Neuron (in vitro differentiated cells): ENCODE measurements at regions not wholly inside any gene's neighbourhood (a gene's known extent, or its start where the extent isn't known, plus 50 kb on each side); places are given as distances from the start of the nearest gene placed in this dataset.

Experiments
- H2AFZ ChIP-seq: one replicate; pipeline ENCODE4 v1.6.1; 2013; ENCODE audit warnings: low read depth, mild to moderate bottlenecking, inconsistent platforms, low read length, moderate library complexity
- H3K27me3 ChIP-seq: one replicate; pipeline ENCODE4 v1.6.1; 2013; ENCODE audit warnings: low read length; ENCODE audit not compliant: insufficient read depth
- H3K36me3 ChIP-seq: one replicate; pipeline ENCODE4 v1.6.1; 2013; ENCODE audit warnings: low read length; ENCODE audit not compliant: insufficient read depth
- H3K4me1 ChIP-seq: one replicate; pipeline ENCODE4 v1.6.1; 2013; ENCODE audit warnings: low read length; ENCODE audit not compliant: insufficient read depth
- H3K4me3 ChIP-seq: 2 replicates; pipeline ENCODE4 v1.5.1; 2013; ENCODE audit warnings: mild to moderate bottlenecking, low read length, moderate library complexity
- H3K9me3 ChIP-seq: one replicate; pipeline ENCODE4 v1.6.1; 2013; ENCODE audit warnings: low read length

DNA sequence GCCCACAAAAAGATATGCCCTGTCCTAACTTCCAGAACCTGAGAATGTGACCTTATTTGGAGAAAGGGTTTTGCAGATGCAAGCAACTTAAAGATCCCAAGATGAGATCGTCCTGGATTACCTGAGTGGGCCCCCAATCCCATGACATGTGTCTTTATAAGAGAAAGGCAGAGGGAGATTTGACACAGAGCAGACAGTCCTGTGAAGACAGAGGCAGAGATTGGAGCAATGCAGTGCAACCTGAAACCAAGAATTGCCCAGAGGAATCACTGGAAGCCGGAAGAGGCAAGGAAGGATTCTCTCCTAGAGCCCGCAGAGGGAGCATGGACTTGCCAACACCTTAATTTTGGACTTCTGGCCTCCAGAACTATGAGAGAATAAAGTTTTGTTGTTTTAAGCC, 171.5 kb downstream of the SMIM20 start:
- H3K36me3 ChIP-seq: no peaks in the 10 kb centered on the region
- H3K4me3 ChIP-seq: no peak overlapping the region
- no peaks in the 10 kb centered on the region for H3K9me3 ChIP-seq
- no peaks in the 10 kb centered on the region for H3K4me1 ChIP-seq
- H3K27me3 ChIP-seq: no peaks in the 10 kb centered on the region
- no peak overlapping the region for H2AFZ ChIP-seq

DNA sequence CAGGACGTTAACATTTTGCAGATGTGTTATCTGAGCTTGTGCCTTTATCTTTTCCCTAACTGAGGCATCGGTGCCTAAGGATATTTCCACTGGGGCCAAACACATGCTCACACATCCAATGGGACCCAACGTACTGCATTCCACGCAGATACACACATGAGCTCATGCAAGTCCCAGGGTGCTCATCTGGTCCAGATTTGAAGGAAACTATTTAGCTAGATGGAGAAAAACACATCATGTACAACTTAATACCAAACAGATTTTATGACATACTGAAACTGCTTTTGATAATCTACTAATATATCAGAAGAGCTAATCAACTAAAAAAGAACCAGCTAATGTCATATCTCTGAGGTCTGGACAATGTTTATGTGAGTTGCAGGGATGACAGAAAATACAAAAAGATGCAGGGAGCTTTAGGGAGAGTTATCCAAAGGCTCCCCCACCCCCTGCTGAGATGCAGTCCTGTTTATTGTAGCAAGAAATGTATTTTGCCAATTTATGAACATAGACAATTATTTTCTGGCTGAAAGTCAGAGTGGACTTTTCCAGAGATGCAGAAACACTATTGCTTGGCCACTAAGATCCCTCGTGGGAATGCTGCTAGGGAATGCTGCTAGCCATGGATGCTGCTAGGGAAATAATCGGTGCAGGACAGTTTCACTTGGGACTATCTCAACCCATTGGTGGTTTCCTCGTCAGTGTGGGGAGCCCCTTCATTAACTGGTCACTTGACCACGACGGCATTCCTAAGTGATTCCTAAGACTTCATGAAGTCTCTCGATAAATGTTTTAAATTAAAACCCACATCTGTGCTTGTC, 172.8 kb downstream of the SMIM20 start:
- Histone ChIP-seq H3K4me1 (no peaks in the 10 kb centered on the region), H3K9me3 (no peaks in the 10 kb centered on the region), H2AFZ (no peak overlapping the region), H3K4me3 (no peak overlapping the region), H3K36me3 (no peaks in the 10 kb centered on the region), H3K27me3 (no peaks in the 10 kb centered on the region)

DNA sequence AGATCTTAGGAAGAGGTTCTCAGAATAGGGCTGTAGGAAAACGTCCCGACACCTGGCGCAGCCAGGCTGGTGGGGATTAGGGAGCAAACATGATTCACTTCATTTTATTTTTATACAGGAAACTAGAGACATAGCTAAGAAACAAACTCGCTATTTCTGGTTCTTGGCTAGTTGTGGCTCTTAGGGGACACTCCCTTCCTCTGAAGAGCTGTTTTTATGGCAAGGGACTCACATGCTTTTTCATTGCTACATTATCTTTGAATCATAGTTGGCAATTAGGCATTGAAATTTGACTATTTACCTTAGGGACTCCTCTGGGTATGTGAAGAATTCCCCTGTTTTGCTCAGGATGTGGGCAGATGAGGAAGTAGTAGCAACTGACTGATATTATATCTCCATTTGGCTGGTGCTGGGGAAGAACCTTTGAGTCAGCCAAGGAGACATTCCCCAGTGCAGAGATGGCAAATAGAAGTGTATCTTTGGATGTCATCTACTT, 174.5 kb downstream of the SMIM20 start:
- H3K4me3 ChIP-seq: no peak overlapping the region
- no peaks in the 10 kb centered on the region for H3K9me3 ChIP-seq
- no peaks in the 10 kb centered on the region for H3K27me3 ChIP-seq
- H2AFZ ChIP-seq: no peak overlapping the region
- no peaks in the 10 kb centered on the region for H3K36me3 ChIP-seq
- H3K4me1 ChIP-seq: no peaks in the 10 kb centered on the region

DNA sequence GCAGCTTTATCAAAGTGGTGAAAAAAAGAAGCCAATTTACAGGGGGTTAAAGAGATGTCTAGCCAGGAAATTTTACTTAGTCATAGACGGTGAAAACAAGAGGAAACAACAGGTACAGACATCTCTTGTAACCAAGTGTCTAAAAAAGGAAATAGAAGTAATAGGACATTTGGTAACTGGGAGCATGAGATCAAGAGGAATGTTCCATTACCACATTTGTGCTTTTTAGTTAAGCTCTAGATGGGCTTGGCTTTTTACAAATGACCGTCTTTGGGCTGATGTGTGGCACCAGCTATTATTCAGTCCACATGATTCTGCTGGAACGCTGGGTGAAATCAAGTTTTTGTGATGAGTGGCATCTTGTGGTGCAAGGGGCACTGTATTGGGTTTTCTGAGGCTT, 179.5 kb downstream of the SMIM20 start:
- H3K4me1 ChIP-seq: no peaks in the 10 kb centered on the region

DNA sequence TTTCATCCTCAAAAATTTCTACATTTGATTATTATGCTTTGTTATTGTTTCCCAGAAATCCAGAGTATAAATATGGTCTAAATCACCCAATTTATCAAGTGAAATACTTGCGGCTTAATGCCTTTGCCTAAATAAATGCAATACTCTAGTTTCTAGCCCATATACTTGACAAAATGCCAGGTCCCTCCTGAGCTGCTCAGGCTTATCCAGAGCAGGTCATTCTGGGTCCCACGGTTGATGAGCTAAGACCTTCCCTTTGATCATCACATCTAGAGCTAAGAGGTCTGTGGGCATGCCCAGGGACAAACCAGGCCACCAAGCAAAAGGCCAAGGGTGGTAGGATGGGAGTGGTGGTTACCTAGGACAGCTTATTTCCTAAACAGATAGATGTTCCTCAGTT, 180.1 kb downstream of the SMIM20 start:
- Histone ChIP-seq H3K36me3 (no peaks in the 10 kb centered on the region), H3K9me3 (no peaks in the 10 kb centered on the region), H2AFZ (no peak overlapping the region), H3K4me3 (no peak overlapping the region), H3K4me1 (no peaks in the 10 kb centered on the region), H3K27me3 (no peaks in the 10 kb centered on the region)

More for the DNA sequence above, 179.5 kb downstream of the SMIM20 start:
- Histone ChIP-seq H2AFZ (no peak overlapping the region), H3K4me3 (no peak overlapping the region), H3K9me3 (no peaks in the 10 kb centered on the region), H3K27me3 (no peaks in the 10 kb centered on the region), H3K36me3 (no peaks in the 10 kb centered on the region)

DNA sequence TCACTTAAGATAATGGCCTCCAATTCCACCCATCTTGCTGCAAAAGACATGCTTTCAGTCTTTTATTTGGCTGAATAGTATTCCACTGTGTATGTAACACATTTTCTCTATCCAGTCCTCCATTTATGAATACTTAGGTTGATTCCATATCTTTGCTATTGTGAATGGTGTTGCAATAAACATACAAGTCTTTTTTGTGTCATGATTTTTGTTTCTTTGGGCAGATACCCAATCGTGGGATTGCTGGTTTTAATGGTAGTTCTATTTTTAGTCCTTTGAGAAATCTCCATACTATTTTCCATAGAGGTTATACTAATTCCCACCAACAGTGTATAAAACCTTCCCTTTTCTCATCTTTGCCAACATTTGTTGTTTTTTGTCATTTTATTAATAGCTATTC, 180.9 kb downstream of the SMIM20 start:
- Histone ChIP-seq H2AFZ (no peak overlapping the region), H3K4me3 (no peak overlapping the region), H3K27me3 (no peaks in the 10 kb centered on the region), H3K36me3 (no peaks in the 10 kb centered on the region), H3K9me3 (no peaks in the 10 kb centered on the region), H3K4me1 (no peaks in the 10 kb centered on the region)

DNA sequence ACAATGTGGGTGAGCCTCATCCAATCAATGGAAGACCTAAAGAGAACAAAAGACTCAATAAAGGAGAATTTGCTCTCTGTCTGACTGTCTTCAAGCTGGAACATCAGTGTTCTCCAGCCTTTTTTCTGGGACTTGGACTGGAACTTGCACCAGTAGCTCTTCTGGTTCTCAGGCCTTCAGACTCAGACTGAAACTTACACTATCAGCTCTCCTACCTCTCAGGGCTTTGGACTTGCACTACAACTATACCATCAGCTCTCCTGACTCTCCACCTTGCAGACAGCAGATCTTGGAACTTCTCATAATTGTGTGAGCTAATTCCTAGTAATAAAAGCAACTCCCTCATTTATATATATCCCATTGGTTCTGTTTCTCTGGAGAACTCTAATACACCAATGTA, 185.9 kb downstream of the SMIM20 start:
- no peak overlapping the region for H3K4me3 ChIP-seq
- H3K4me1 ChIP-seq: no peaks in the 10 kb centered on the region
- no peaks in the 10 kb centered on the region for H3K9me3 ChIP-seq
- H3K27me3 ChIP-seq: no peaks in the 10 kb centered on the region
- H3K36me3 ChIP-seq: no peaks in the 10 kb centered on the region
- H2AFZ ChIP-seq: no peak overlapping the region

DNA sequence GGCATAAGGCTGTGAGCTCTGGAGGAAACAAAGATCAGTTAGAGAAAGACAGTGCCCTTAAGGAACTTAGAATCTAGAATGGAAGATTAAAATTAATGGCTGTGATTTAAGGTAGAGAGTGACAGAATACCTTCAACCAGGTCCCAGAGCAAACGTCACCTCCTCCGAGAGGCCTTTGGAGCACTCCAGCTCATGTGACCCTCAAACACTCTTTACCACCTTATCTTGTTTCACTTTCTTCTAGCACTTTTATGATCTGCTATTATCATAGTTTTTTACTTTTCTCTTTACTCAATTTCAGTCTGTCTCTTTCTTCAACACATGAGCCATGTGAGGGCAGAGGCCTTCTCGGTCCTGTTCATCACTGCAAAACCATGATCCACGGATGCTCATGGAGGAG, 187.0 kb downstream of the SMIM20 start:
- Histone ChIP-seq H3K4me1 (no peaks in the 10 kb centered on the region), H3K9me3 (no peaks in the 10 kb centered on the region), H2AFZ (no peak overlapping the region), H3K36me3 (no peaks in the 10 kb centered on the region), H3K4me3 (no peak overlapping the region), H3K27me3 (no peaks in the 10 kb centered on the region)

DNA sequence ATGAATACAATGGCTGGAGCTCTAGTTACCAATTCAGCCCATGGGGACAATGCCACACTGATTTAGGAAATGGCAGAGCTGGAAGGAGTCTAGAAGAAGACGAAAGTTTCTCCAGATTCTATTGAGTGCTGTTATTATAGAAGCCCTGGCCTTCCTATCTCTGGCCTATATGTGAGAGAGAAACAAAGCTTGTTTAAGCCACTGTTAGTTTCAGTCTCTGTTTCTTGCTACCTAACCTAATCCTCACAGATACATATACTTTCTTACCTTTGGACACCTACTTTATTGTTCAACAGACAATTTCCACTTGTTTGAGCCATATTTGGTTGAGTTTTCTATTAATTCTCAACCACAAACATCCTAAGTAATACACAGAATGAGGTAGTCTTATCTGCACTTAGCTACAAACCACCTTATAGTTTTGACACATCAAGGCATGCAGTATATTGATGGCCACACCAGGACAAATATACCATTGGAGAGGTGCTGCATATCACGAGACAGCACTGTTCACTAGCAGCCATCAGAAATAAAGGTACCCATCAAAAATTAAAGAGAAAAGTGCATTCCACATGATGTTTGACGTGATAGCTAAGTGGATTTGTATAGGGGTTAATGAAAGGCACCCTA, 190.2 kb downstream of the SMIM20 start:
- Histone ChIP-seq H2AFZ (no peak overlapping the region), H3K27me3 (no peaks in the 10 kb centered on the region), H3K36me3 (no peaks in the 10 kb centered on the region), H3K9me3 (no peaks in the 10 kb centered on the region), H3K4me3 (no peak overlapping the region), H3K4me1 (no peaks in the 10 kb centered on the region)

DNA sequence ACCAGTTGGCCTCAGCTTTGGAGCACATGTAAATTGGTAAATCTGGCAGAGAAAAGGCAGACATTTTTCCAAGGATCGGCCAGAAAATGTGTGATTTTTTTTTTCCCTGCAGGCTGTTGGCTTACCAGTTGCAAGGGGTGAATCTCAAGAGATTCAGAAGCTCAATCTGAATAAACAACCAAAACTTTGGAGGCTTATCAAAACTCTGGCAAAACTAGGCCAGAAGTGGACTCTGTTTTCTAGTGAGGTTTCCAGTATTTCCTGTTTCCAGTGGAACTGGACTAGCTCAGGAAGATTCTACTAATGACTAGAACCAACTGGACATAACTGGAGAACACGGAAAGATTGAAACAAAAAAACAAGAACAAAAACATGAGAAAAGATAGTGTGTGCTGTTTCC, 191.3 kb downstream of the SMIM20 start:
- H3K4me1 ChIP-seq: no peaks in the 10 kb centered on the region
- no peaks in the 10 kb centered on the region for H3K9me3 ChIP-seq
- no peaks in the 10 kb centered on the region for H3K36me3 ChIP-seq
- no peak overlapping the region for H3K4me3 ChIP-seq
- H3K27me3 ChIP-seq: no peaks in the 10 kb centered on the region
- no peak overlapping the region for H2AFZ ChIP-seq

DNA sequence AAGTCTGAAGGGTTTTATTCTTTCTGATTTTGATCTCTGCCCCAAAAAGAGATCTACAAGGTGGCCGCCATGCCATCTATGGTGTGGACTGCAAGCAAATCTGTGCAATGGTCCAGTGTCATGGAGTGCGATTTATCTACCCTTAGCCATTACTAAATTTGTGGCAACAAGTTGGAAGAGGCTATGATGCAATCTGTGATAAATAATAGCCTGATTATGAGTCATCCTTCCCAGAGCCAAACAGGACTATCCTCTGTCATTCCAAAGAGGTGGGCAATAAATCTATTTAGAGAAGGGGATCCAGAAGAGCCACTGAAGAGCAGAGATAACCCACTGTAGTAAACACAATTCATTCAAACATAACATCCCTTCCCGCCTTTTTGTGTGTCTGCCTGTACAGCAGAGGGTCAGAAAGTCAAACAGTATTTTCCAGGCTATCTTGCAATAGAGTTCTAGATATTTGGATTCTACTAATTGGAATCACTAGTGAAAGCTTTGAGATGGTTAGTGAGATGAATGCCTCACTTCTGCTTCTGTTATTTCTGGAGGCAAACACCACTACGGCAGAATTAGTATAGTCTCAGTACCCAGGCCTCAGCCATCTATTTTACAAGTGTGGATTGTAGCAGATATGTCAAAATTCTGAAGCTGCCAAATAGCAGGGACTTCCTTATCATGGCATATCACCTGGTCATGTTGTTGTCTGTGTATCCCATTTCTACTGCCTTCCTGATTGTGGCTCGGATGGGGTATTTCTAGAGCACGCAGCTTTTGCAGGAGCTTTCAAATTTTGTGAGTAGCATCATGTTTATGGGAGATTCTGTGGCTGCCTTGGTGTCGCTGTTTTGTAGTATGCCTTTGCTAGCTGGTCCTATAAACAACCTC, 192.0 kb downstream of the SMIM20 start:
- Histone ChIP-seq H3K9me3 (no peaks in the 10 kb centered on the region), H3K4me1 (no peaks in the 10 kb centered on the region), H3K36me3 (no peaks in the 10 kb centered on the region), H3K27me3 (no peaks in the 10 kb centered on the region), H3K4me3 (no peak overlapping the region), H2AFZ (no peak overlapping the region)

DNA sequence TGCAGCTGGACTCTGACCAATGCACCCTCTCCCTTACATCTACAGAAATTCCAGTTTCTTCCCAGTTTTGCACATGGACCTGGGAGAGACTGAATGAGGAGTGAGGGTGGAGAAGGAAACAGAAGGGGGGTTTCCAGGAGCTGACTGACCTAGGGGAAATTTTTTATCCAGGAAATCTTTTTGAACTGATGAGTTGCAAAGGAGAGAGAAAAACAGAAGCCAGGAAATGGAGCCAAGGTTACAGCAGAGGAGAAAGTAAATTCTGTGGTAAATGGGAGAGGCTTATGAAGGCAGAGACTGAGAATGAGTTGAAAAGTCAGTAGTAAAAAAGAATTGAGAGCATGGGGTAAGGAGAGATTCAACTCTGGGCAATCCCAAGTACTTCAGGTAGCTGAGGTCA, 192.8 kb downstream of the SMIM20 start:
- Histone ChIP-seq H3K27me3 (no peaks in the 10 kb centered on the region), H3K4me1 (no peaks in the 10 kb centered on the region), H2AFZ (no peak overlapping the region), H3K36me3 (no peaks in the 10 kb centered on the region), H3K4me3 (no peak overlapping the region), H3K9me3 (no peaks in the 10 kb centered on the region)

DNA sequence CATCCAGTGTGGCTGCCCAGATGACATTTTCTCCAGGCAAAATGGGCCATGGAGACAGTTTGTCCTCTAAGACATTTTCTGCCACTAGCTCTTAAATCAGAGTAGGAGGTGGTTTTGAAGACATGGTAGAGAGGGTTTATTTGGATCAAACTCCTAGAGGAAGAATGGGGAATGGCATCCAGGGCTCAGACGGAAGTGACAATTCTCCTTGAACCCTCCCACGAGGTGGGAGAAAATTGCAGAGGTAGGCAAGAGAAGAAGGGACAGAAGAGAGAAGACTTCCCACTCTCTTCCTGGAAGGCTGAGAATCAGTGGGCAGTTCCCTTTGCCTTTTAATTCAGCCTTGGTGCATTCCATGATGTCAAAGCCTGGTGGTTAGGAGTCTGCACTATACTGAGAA, 194.0 kb downstream of the SMIM20 start:
- Histone ChIP-seq H2AFZ (no peak overlapping the region), H3K9me3 (no peaks in the 10 kb centered on the region), H3K27me3 (no peaks in the 10 kb centered on the region), H3K4me1 (no peaks in the 10 kb centered on the region), H3K4me3 (no peak overlapping the region), H3K36me3 (no peaks in the 10 kb centered on the region)
